Prostate gland (tissue), 2 donors: ENCODE measurements at regions not wholly inside any gene's neighbourhood (a gene's known extent, or its start where the extent isn't known, plus 50 kb on each side); places are given as distances from the start of the nearest gene placed in this dataset.

ENCODE experiments used
- DNase-seq: peaks from one replicate; pipeline ENCODE4 v3.0.0-alpha.2; 2019; ENCODE audit warnings: low spot score
- H3K27ac ChIP-seq, 2 donors: fragments of 200-600 bp; sonication (generic); 2 replicates each; pipeline ENCODE4 v1.5.1; 2017 to 2019
- H3K27me3 ChIP-seq: fragments of 200-600 bp; sonication (generic); replicated peaks from 2 replicates; pipeline ENCODE4 v1.5.1; 2019; ENCODE audit not compliant: insufficient read depth
- H3K36me3 ChIP-seq, 2 donors: fragments of 200-600 bp; sonication (generic); 1 replicate in 1 of 2; 2 replicates in 1 of 2; pipeline versions ENCODE4 v1.5.1 to v1.8.1; 2017 to 2019
- H3K4me1 ChIP-seq: fragments of 200-600 bp; sonication (generic); replicated peaks from 2 replicates; pipeline ENCODE4 v1.5.1; 2019
- H3K4me3 ChIP-seq, 2 donors: fragments of 200-600 bp; sonication (generic); 2 replicates each; pipeline ENCODE4 v1.5.1; 2017 to 2019
- H3K9me3 ChIP-seq: fragments of 200-600 bp; sonication (generic); 2 replicates; pipeline ENCODE4 v1.5.1; 2017
- POLR2A ChIP-seq: fragments of 450-650 bp; IDR thresholded peaks from one replicate; pipeline ENCODE4 v1.6.1; 2016; ENCODE audit warnings: antibody characterized with exemption, mild to moderate bottlenecking
- POLR2AphosphoS5 ChIP-seq: sonication (generic); formaldehyde crosslinking; IDR thresholded peaks from one replicate; pipeline ENCODE4 v1.6.1; 2017; ENCODE audit warnings: antibody characterized with exemption
- WGBS: methylation state at CpG from one replicate; pipeline ENCODE4 v1.1.5; 2018; 5-methylcytosine and 5-hydroxymethylcytosine counted together
- intact Hi-C: fragments of 100-400 bp; cut with DNase I; formaldehyde crosslinking; loops from one replicate; pipeline ENCODE4 v1.14.2; 2022
- TF ChIP-seq, protein P1 (sequence below), 4 experiments: fragments of 200-600 bp in 2 of 4; fragments of 450-650 bp in 2 of 4; sonication (generic) in 2 of 4; IDR thresholded peaks; 1 replicate in 3 of 4; 2 replicates in 1 of 4; pipeline ENCODE4 v1.5.1; 2016 to 2019; ENCODE audit warnings: antibody characterized with exemption in 4 of 4, mild to moderate bottlenecking in 2 of 4, moderate library complexity in 2 of 4

- Histone ChIP-seq H3K27me3 (no peaks in the 10 kb centered on the region), H3K4me1 (no peaks in the 10 kb centered on the region), H3K36me3 (no peaks in the 10 kb centered on the region), H3K4me3 (no peak overlapping the region), H3K27ac (no peak overlapping the region), H3K9me3 (no peaks in the 10 kb centered on the region)
- TF ChIP-seq, protein P1, sequence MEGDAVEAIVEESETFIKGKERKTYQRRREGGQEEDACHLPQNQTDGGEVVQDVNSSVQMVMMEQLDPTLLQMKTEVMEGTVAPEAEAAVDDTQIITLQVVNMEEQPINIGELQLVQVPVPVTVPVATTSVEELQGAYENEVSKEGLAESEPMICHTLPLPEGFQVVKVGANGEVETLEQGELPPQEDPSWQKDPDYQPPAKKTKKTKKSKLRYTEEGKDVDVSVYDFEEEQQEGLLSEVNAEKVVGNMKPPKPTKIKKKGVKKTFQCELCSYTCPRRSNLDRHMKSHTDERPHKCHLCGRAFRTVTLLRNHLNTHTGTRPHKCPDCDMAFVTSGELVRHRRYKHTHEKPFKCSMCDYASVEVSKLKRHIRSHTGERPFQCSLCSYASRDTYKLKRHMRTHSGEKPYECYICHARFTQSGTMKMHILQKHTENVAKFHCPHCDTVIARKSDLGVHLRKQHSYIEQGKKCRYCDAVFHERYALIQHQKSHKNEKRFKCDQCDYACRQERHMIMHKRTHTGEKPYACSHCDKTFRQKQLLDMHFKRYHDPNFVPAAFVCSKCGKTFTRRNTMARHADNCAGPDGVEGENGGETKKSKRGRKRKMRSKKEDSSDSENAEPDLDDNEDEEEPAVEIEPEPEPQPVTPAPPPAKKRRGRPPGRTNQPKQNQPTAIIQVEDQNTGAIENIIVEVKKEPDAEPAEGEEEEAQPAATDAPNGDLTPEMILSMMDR (IDR thresholded peaks at IDR 0.05) = no peak
- TF ChIP-seq POLR2AphosphoS5 (no peak), POLR2A (no peak)
- DNase-seq = no peak
- 36% methylated on average over 3 of the region's 3 CpGs for WGBS
- intact Hi-C loops = no loop called here
These were observed 899.5 kb upstream of the INTU start for GRCh38 chr4:126733301-126733700.

GRCh38 chr4:126734465-126734864, 898.3 kb upstream of the INTU start:
- Histone ChIP-seq H3K9me3 (no peaks in the 10 kb centered on the region), H3K4me1 (no peaks in the 10 kb centered on the region), H3K27ac (no peak overlapping the region), H3K4me3 (no peak overlapping the region), H3K36me3 (no peaks in the 10 kb centered on the region), H3K27me3 (no peaks in the 10 kb centered on the region)
- 19% methylated on average over 2 of the region's 2 CpGs for WGBS
- TF ChIP-seq POLR2A (no peak), POLR2AphosphoS5 (no peak)
- TF ChIP-seq, protein P1 (IDR thresholded peaks at IDR 0.05) = no peak
- intact Hi-C loops = no loop called here
- DNase-seq = no peak

DNA sequence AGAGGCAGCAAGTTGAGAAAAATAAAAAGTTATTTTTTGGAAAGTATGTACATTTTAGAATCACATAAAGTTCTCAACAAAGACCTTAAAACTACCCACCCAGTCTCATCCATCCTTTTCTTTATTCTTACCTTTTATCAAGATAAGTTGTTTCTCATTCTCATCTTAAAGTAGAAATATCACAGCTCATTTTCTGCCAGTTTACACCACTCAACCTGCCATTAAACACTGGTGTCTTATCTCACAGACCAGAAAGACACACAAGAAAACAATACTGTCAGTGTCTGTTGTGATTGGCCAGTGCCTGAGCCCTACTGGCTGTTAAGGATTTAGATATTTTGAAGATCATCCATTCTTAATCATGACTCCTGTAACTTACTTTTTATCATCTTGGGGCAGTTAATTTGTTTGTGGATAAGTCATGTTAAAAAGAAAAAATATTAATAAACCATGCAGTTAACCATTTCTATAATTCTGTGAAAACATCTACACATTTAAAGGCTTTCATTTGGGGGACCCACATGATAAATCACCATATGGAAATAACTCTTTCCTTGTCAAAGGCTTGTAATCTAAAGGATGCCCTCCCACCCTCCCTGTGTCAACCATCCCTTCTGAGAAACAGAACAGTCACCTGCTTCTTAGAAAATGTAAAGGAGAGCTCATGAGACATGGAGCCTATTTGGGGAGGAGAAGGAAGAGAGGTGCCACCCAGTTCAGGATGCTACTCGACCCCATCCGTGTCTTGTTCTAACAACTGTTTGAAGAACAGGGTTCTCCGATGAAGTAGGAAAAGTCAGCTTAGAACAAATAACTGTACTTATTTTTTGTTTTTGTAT, 897.2 kb upstream of the INTU start:
- TF ChIP-seq, protein P1 (IDR thresholded peaks at IDR 0.05) = no peak
- no peak for TF ChIP-seq POLR2A
- no peak for TF ChIP-seq POLR2AphosphoS5
- H3K27ac ChIP-seq = no peak overlapping the region
- H3K9me3 ChIP-seq = no peaks in the 10 kb centered on the region
- DNase-seq = no peak
- no peaks in the 10 kb centered on the region for H3K4me1 ChIP-seq
- no peak overlapping the region for H3K4me3 ChIP-seq
- no peaks in the 10 kb centered on the region for H3K36me3 ChIP-seq
- intact Hi-C loops = no loop called here
- H3K27me3 ChIP-seq = no peaks in the 10 kb centered on the region
- WGBS = 95% methylated on average over 3 of the region's 3 CpGs

DNA sequence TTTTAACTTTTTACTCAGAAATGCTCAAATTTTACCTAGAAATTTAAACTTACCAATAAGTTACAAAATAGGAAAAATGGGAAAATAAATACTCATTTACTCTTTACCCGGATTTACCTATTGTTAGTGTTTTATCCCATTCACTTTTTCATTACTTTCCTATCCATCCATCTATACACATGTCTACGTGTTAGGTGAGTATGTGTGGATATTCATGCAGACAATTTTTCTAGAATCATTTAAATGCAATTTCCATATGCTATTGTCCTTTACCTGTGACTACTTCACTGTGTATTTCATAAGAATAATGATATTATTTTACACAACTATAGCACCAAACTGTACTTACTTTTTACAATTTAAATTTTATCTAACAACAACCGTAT, 896.6 kb upstream of the INTU start:
- WGBS = 96% methylated on average over 3 of the region's 3 CpGs
- intact Hi-C loops = no loop called here

DNA sequence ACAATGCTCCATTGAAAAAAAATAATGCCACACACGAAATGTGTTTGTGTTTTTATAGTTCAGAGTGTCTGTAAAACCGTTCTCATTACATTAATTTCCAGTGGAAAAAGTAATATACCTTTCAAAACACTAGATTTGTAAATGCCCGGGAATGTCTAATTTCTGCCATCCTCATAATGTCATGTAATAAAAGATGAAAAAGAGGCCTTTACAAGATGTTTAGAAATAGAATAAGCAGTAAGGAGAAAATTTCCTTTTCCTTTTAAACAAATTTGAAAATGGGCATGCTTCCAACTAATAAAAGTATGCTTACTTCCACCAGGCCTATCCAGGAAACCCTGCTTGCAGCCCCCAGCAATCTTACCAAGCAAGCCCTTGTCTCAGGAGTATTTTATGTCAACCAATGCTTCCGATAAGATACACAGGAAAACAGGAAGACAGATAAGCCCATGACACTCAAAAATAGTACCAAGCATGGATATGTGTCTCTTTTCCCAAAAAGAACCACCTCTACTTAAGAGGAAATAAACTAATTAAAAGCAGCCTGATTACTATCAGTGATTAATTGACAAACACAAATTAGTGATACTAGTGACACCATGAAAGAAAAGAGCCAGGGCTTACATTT, 894.7 kb upstream of the INTU start:
- Histone ChIP-seq H3K36me3 (no peaks in the 10 kb centered on the region), H3K27ac (no peak overlapping the region), H3K27me3 (no peaks in the 10 kb centered on the region), H3K9me3 (no peaks in the 10 kb centered on the region), H3K4me3 (no peak overlapping the region), H3K4me1 (no peaks in the 10 kb centered on the region)
- DNase-seq = no peak
- TF ChIP-seq POLR2A = no peak
- TF ChIP-seq, protein P1 (IDR thresholded peaks at IDR 0.05) = no peak
- no peak for TF ChIP-seq POLR2AphosphoS5
- WGBS = 15% methylated on average over 4 of the region's 4 CpGs
- intact Hi-C loops = no loop called here

More for the DNA sequence above, 896.6 kb upstream of the INTU start:
- H3K4me1 ChIP-seq = no peaks in the 10 kb centered on the region
- no peaks in the 10 kb centered on the region for H3K27me3 ChIP-seq
- no peak overlapping the region for H3K4me3 ChIP-seq
- H3K27ac ChIP-seq = no peak overlapping the region
- no peak for DNase-seq
- TF ChIP-seq POLR2A (no peak), POLR2AphosphoS5 (no peak)
- H3K9me3 ChIP-seq = no peaks in the 10 kb centered on the region
- no peaks in the 10 kb centered on the region for H3K36me3 ChIP-seq
